Tibial artery (tissue), 4 donors: ENCODE measurements at regions not wholly inside any gene's neighbourhood (a gene's known extent, or its start where the extent isn't known, plus 50 kb on each side); places are given as distances from the start of the nearest gene placed in this dataset.

Source experiments
- DNase-seq, 2 donors: peaks; one replicate each; pipeline ENCODE4 v3.0.0-alpha.2; 2019
- H3K27ac ChIP-seq, 2 donors: fragments of 200-600 bp; sonication (generic) in 1 of 2; 1 replicate in 1 of 2; 2 replicates in 1 of 2; pipeline ENCODE4 v1.5.1; 2018 to 2019; ENCODE audit warnings: mild to moderate bottlenecking in 1 of 2
- H3K27me3 ChIP-seq, 2 donors: fragments of 200-600 bp; sonication (generic) in 1 of 2; one replicate each; pipeline versions ENCODE4 v1.5.1 to v1.6.0; 2016 to 2019
- H3K36me3 ChIP-seq, 3 donors: fragments of 200-600 bp; sonication (generic) in 2 of 3; one replicate each; pipeline ENCODE4 v1.5.1; 2016 to 2019; ENCODE audit warnings: mild to moderate bottlenecking in 2 of 3
- H3K4me1 ChIP-seq, 4 donors: fragments of 200-600 bp; sonication (generic) in 2 of 4; 1 replicate in 3 of 4; 2 replicates in 1 of 4; pipeline ENCODE4 v1.5.1; 2016 to 2019
- H3K4me3 ChIP-seq, 2 donors: fragments of 200-600 bp; sonication (generic) in 1 of 2; 1 replicate in 1 of 2; 2 replicates in 1 of 2; pipeline ENCODE4 v1.5.1; 2018 to 2019; ENCODE audit warnings: mild to moderate bottlenecking in 2 of 2
- H3K9me3 ChIP-seq, 3 donors: fragments of 200-600 bp; sonication (generic) in 1 of 3; one replicate each; pipeline ENCODE4 v1.5.1; 2016 to 2019
- CTCF ChIP-seq, 2 experiments: fragments of 200-600 bp in 1 of 2; fragments of 450-650 bp in 1 of 2; IDR thresholded peaks; one replicate each; pipeline ENCODE4 v1.5.1; 2017 to 2019; ENCODE audit warnings: antibody characterized with exemption in 2 of 2, mild to moderate bottlenecking in 1 of 2, moderate library complexity in 1 of 2
- intact Hi-C: fragments of 100-400 bp; cut with DNase I; formaldehyde crosslinking; loops from one replicate; pipeline ENCODE4 v1.15.0; 2023; ENCODE audit warnings: low total_unique reads

GRCh38 chr21:26683996-26684395, 110.9 kb upstream of the CYYR1 start:
- no peaks in the 10 kb centered on the region for H3K4me1 ChIP-seq
- no peak for TF ChIP-seq CTCF (IDR thresholded peaks at IDR 0.05)
- no peak for DNase-seq
- H3K27me3 ChIP-seq: no peaks in the 10 kb centered on the region
- no peak overlapping the region for H3K4me3 ChIP-seq
- intact Hi-C loops: no loop called here
- no peak overlapping the region for H3K27ac ChIP-seq
- no peaks in the 10 kb centered on the region for H3K36me3 ChIP-seq
- H3K9me3 ChIP-seq: no peaks in the 10 kb centered on the region

- Histone ChIP-seq H3K4me3 (no peak overlapping the region), H3K27ac (no peak overlapping the region), H3K9me3 (no peaks in the 10 kb centered on the region), H3K4me1 (no peaks in the 10 kb centered on the region), H3K36me3 (no peaks in the 10 kb centered on the region), H3K27me3 (no peaks in the 10 kb centered on the region)
- no peak for DNase-seq
- no peak for TF ChIP-seq CTCF (IDR thresholded peaks at IDR 0.05)
- intact Hi-C loops: no loop called here
Measured at GRCh38 chr21:26679284-26679683, 106.2 kb upstream of the CYYR1 start.

GRCh38 chr21:26674323-26674722, 101.2 kb upstream of the CYYR1 start:
- Histone ChIP-seq H3K27ac (no peak overlapping the region), H3K27me3 (no peaks in the 10 kb centered on the region), H3K36me3 (no peaks in the 10 kb centered on the region), H3K4me1 (no peaks in the 10 kb centered on the region), H3K4me3 (no peak overlapping the region), H3K9me3 (no peaks in the 10 kb centered on the region)
- no peak for TF ChIP-seq CTCF (IDR thresholded peaks at IDR 0.05)
- no peak for DNase-seq
- intact Hi-C loops: no loop called here

GRCh38 chr21:26669215-26669764, 96.2 kb upstream of the CYYR1 start:
- Histone ChIP-seq H3K27ac (no peak overlapping the region), H3K4me1 (no peaks in the 10 kb centered on the region), H3K4me3 (no peak overlapping the region), H3K9me3 (no peaks in the 10 kb centered on the region), H3K27me3 (no peaks in the 10 kb centered on the region), H3K36me3 (no peaks in the 10 kb centered on the region)
- intact Hi-C loops: no loop called here
- no peak for TF ChIP-seq CTCF (IDR thresholded peaks at IDR 0.05)
- DNase-seq: no peak

GRCh38 chr21:26659757-26660156, 86.7 kb upstream of the CYYR1 start:
- H3K9me3 ChIP-seq: no peaks in the 10 kb centered on the region
- intact Hi-C loops: no loop called here
- no peak overlapping the region for H3K27ac ChIP-seq
- H3K4me1 ChIP-seq: no peaks in the 10 kb centered on the region
- no peak overlapping the region for H3K4me3 ChIP-seq
- TF ChIP-seq CTCF (IDR thresholded peaks at IDR 0.05): no peak
- H3K36me3 ChIP-seq: no peaks in the 10 kb centered on the region
- H3K27me3 ChIP-seq: no peaks in the 10 kb centered on the region
- no peak for DNase-seq

GRCh38 chr21:26659182-26659581, 86.1 kb upstream of the CYYR1 start:
- Histone ChIP-seq H3K27me3 (no peaks in the 10 kb centered on the region), H3K36me3 (no peaks in the 10 kb centered on the region), H3K27ac (no peak overlapping the region), H3K4me1 (no peaks in the 10 kb centered on the region), H3K4me3 (no peak overlapping the region), H3K9me3 (no peaks in the 10 kb centered on the region)
- TF ChIP-seq CTCF (IDR thresholded peaks at IDR 0.05): no peak
- intact Hi-C loops: no loop called here
- no peak for DNase-seq
